DMS114 treated with DMSO at 0.1 percent for 48 hours (cell line): ENCODE measurements at regions not wholly inside any gene's neighbourhood (a gene's known extent, or its start where the extent isn't known, plus 50 kb on each side); places are given as distances from the start of the nearest gene placed in this dataset.

Experiments used
- DNase-seq: peaks from one replicate; lab custom pipeline; 2025; ENCODE audit not compliant: unreplicated experiment; lab: John Stamatoyannopoulos, UW

- no peak for DNase-seq
These were observed 891.1 kb upstream of the CTNND2 start for GRCh38 chr5:12795333-12795663.

DNA sequence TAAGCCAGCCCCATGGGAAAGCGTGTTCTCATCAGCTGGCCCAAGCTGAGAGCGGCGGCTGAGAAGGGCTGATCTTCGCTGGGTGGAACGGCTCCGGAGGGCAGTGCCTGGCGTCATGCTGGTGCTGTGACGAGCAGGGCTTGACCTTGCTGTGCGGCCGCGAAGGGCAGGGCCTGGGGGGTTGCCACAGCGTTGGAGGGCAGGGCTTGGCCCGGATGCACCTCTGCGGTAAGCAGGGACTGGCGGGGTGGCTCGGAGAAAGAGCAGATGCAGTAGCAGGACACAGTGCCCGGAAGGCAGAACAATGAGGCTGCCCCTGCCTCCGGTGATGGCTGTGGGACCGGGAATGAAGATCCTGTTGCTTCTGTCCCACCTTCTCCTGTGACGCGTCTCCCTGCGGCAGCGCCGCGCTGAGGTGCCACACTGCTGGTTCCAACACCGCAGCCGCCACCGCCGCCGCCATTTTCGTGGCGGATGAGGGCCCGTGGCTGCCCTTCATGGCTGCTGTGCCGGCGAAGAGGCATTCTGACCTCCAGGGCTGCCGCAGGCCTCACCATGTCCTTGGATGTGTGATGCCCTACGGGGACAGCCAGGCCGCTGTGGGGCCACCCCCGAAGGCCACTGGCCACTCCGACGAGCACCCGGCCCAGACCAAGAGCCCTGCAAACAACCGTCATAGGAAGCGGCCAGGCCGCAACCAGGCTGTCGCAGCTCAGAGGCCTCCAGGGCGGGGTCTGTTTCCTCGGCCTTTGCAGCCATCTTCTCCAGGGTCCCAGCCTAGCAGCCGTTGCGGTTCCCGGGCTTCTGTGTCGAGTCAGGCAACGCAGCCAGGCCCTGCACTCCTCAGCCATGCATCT is 890.5 kb upstream of the CTNND2 start:
- no peak for DNase-seq

- DNase-seq = no peak
These were observed 889.1 kb upstream of the CTNND2 start for GRCh38 chr5:12793373-12793772.

DNA sequence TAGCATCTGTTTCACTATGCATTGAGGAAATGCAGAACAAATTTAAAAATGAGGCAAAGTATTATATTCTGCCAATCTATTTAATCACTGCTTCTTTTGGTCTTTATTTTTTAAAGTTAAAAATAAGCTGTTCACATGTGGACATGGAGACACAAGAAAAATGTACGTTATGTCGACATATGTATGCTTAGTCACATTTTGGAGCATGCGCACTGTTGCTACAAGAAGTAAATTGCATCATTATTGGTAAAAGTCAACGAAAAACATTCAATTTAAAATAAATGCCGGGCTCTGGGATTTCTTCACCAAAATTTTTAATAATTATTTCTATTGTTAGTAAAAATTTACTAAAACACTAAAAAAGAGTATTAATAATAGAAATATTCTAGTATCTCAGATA is 876.3 kb upstream of the CTNND2 start:
- DNase-seq = no peak

DNA sequence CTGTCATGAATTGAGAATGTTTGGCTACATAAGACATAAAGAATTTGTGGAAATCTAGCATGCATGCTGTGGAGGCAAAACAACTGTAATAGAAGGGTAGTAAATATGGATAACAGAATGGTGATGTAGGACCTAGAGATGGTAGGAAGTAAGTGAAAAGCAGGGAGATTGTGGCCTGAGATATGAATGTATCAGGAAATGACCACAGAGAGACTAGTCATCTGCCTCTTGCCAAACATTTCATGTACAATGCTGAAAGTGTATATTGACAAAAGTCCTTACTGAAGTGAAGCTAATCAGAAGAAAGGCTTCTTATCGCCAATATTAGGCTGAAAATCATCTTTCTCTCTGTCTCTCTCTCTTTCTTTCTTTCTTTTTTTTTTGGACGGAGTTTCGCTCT is 873.1 kb upstream of the CTNND2 start:
- no peak for DNase-seq

GRCh38 chr5:12772276-12772675 is 868.0 kb upstream of the CTNND2 start:
- DNase-seq = no peak

DNA sequence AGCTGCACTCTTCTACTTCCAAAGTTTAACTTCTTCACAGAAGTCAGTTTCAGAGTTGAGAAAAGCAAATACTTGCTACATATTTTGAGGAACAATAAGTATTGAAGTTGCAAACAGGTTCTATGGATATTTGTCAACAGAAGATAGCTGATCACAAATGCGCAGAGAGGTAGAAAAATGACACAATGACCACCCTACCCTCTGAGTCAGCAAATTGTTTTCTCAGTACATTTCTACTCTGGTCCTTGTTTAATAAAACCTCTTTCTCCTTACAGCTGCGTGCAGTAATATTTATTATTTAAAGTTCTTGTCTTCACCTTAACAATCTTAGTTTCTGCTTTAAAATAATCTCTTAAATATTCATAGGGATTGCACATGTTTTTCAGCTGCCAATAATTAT is 855.1 kb upstream of the CTNND2 start:
- DNase-seq = no peak

DNA sequence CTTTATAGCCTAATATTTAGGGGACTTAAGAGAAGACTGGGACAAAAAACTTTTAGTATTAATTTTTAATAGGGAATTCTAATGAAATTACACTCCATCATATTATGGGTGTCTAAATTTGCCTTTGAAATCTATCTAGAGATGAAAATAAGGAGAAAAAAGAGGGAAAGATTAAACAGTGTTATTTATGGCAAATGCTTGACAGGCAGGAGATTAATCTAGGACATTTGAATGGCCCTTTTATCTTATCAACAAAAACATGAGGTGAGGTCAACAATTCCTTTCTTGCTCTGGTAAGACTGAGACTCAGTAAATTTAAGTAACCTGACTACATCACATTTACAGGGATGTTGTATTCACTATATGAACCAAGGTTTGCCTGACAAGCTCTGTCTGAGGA is 852.8 kb upstream of the CTNND2 start:
- DNase-seq = no peak

DNA sequence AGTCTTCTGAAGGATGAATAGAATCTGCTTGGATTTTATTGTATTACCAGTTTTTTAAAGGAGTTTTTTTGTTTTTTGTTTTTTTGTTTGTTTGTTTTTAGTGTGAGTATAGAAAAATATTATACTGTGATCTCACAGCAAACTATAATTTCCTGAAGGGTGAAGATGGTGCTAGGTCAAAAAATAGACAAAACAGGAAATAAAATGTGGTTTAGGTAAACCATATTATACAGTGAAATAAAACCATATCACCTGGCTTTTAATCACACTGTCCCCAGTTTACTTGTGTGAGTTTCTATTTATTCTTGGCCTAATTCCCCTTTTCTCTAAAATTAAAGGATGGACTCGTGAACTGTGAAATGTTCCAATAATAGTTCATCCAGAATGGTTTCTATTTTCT is 841.3 kb upstream of the CTNND2 start:
- no peak for DNase-seq

DNA sequence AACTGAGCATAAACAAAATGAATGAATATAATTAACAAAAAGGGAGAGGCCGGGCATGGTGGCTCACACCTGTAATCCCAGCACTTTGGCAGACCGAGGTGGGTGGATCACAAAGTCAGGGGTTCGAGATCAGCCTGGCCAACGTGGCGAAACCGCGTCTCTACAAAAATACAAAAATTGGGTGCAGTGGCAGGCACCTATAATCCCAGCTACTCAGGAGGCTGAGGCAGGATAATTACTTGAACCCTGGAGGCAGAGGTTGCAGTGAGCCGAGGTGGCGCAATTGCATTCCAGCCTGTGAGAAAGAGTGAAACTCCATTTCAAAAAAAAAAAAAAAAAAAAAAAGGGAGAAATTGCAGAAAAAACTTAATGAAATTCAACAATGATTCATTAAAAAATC is 839.3 kb upstream of the CTNND2 start:
- no peak for DNase-seq

- DNase-seq = no peak
These were observed 826.1 kb upstream of the CTNND2 start for GRCh38 chr5:12730354-12730753.

- no peak for DNase-seq
These were observed 812.4 kb upstream of the CTNND2 start for GRCh38 chr5:12716664-12717063.

- no peak for DNase-seq
These were observed 803.3 kb upstream of the CTNND2 start for GRCh38 chr5:12707560-12707959.

- DNase-seq = no peak
These were observed 800.7 kb upstream of the CTNND2 start for GRCh38 chr5:12704955-12705354.

- no peak for DNase-seq
These were observed 799.0 kb upstream of the CTNND2 start for GRCh38 chr5:12703254-12703653.

DNA sequence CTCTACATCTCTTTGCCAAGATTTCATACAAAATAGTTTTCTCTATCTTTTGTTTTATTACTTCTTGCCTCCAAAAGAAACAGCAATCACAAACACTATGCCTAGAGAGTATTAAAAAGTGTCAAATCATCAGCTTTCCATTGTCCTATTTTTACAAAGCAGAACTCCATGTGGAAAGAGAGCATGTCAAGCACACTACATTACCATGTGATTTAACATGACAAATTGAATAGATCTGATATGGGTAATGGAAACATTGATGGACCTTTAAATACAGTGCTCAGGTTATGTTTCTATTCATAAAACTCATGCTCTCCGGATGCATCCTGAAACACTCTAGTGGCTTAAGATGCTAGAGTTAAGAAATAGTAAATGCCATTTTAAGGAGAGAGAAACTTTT is 791.4 kb upstream of the CTNND2 start:
- DNase-seq = no peak

DNA sequence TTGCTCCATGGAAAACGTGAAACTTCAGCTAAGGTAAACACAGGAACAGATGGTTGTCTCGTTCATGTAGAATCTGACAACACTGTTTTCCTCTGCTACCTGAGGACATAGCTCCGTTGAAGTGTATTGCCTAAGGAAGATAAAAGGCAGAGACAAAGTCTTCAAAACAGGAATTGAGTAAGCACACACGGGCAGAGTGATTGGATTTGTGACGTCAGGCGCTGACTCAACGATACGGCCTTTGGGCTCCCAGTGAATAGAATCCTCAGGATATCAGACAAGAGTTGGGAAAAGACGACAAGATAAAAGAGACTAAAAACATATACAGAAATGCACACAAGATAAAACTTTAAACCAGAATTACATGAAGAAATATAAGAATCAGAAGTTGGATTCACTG is 787.1 kb upstream of the CTNND2 start:
- no peak for DNase-seq

GRCh38 chr5:12690361-12690760 is 786.1 kb upstream of the CTNND2 start:
- no peak for DNase-seq

- no peak for DNase-seq
These were observed 779.0 kb upstream of the CTNND2 start for GRCh38 chr5:12683249-12683648.

GRCh38 chr5:12679731-12680130 is 775.5 kb upstream of the CTNND2 start:
- no peak for DNase-seq

GRCh38 chr5:12675959-12676358 is 771.7 kb upstream of the CTNND2 start:
- DNase-seq = no peak

DNA sequence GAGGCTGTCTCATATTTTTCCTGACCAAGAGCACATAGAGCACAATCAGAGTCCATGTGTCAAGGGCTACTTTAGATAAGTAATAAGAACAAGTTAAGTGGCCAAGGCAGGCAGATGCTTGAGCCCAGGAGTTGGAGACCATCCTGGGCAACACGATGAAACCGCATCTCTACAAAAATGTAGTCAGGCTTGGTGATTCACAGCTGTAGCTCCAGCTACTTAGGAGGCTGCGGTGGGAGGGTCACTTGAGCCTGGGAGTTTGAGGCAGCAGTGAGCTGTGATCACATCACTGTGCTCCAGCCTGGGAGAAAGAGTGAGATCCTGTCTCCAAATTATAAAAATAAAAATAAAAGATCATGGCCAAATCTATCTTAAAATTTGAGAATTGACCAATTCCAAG is 767.9 kb upstream of the CTNND2 start:
- no peak for DNase-seq

- DNase-seq = no peak
These were observed 765.1 kb upstream of the CTNND2 start for GRCh38 chr5:12669326-12669725.
